Stimulated activated naive CD4-positive, alpha-beta T cell (primary cell): ENCODE measurements at regions not wholly inside any gene's neighbourhood (a gene's known extent, or its start where the extent isn't known, plus 50 kb on each side); places are given as distances from the start of the nearest gene placed in this dataset.
"Not testable (repeated sequence)": the region's sequence is repeated elsewhere in the genome, so short reads cannot be mapped to it uniquely, and the experiment has no call there.

Source experiments
- DNase-seq, 6 experiments: peaks; one replicate each; lab custom pipeline; 2025; lab: John Stamatoyannopoulos, UW

GRCh38 chr17:68097161-68097805, 61.7 kb downstream of the KPNA2 start:
- no peak for DNase-seq

DNA sequence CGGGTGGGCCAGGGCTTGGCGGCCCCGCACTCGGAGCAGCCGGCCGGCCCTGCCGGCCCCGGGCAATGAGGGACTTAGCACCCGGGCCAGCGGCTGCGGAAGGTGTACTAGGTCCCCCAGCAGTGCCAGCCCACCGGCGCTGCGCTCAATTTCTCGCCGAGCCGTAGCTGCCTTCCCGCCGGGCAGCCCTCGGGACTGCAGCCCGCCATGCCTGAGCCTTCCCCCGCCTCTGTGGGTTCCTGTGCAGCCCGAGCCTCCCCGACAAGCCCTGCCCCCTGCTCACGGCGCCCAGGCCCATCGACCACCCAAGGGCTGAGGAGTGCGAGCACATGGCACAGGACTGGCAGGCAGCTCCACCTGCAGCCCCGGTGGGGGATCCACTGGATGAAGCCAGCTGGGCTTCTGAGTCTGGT, 63.8 kb downstream of the KPNA2 start:
- not testable (repeated sequence) for DNase-seq

GRCh38 chr17:68100000-68100641, 64.6 kb downstream of the KPNA2 start:
- no peak for DNase-seq

GRCh38 chr17:68101075-68101986, 65.8 kb downstream of the KPNA2 start:
- peak; percentile 10 to 67 (median 52) for DNase-seq

DNA sequence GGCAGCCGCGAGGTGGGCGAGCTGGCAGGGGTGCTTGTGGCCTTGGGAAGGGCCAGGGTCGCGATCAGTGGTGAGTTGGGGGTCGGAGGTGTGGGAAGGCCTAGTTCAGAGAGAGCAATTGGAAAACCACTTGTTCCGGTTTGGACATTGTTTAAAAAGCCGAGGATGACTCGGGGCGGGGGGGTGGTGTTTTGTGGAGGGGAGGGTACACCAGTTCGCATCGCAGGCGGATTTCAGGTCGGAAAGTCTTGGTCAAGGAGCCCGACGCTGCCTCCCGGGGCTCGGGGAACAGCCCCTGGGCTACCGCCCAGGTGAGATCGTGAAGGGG, 66.4 kb downstream of the KPNA2 start:
- DNase-seq: no peak

GRCh38 chr17:68102318-68102758, 66.8 kb downstream of the KPNA2 start:
- peak in 5 of 6 experiments; percentile 8 to 48 (median 25) for DNase-seq

- no peak for DNase-seq
Observed at GRCh38 chr17:68103148-68103547, 67.6 kb downstream of the KPNA2 start.

DNA sequence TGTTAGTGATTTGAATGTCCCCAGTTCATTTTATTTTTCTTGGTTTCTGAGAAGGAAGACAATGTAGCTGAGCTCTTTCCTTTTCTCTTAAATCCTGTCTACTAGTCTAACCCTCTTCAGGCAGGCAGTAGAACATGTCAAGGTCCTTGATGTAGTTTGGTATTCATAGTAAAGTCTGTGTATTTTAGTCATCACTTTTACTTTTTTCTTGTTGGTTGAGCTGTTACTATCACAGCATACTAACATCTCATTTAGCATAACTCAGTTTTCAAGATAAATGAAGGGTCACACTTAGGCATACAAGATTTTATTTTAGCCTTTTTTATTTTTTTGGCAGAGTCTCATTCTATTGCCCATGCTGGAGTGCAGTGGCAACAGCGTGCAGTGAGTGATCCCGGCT, 70.5 kb downstream of the KPNA2 start:
- no peak for DNase-seq

DNA sequence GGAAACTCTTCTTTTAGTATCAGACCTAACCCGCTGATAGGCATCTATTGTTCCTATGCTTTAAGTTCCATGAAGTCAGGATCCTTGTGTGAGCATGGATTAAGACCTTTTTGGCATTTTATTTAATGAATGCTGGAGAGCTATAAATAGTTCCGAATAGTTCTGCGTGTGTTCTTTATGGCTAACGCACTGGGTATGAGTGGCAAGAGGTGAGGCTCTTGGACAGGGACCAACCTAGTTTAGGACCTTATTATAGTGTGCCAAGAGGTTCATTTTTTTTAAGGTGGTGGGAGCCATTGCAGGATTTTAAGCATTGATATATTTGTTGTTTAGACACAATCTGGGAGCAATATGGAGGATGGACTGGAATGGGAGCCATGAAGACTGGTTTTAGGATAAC, 71.8 kb downstream of the KPNA2 start:
- DNase-seq: no peak

GRCh38 chr17:68108313-68109000, 72.9 kb downstream of the KPNA2 start:
- no peak for DNase-seq

- not testable (repeated sequence) for DNase-seq
Observed at GRCh38 chr17:68109404-68109803, 73.9 kb downstream of the KPNA2 start.

- DNase-seq: not testable (repeated sequence)
Observed at GRCh38 chr17:68116211-68116610, 80.7 kb downstream of the KPNA2 start.

GRCh38 chr17:68122587-68122986, 87.1 kb downstream of the KPNA2 start:
- DNase-seq: no peak

DNA sequence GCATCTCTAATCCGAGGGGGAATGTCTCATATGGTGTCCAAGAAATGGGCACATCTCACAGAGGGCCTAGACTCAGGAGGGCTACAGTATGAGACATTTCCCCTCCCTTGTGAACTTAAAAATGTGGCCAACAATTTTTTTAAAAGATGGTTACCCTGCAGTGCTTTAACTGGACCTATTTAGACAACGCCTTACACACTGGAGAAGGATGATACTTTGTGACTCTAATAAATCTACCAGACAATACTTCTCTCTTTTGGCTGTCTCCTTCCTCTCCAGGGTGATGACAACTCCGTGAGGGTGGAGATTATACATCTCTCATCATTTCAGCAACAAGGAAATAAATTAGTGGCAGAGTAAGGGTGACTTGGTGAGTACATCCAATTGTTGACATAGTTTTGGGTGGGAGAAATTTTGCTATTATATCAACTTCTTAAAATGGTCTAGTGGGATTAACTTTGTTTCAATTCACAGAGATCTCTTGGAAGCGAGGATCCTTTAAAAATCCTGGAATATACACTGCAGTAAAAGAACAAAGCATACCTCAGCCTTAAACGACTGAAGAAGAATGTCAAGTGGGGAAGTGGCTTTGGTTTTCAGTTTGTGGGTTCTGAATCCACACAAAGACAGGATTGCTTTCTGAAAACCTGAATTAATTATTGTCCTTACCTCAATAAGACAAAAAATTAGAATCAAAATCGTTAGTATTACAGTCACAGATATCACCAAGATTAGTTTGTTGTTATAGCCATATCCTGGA, 89.8 kb downstream of the KPNA2 start:
- DNase-seq: no peak

GRCh38 chr17:68127914-68128313, 92.4 kb downstream of the KPNA2 start:
- no peak for DNase-seq

DNA sequence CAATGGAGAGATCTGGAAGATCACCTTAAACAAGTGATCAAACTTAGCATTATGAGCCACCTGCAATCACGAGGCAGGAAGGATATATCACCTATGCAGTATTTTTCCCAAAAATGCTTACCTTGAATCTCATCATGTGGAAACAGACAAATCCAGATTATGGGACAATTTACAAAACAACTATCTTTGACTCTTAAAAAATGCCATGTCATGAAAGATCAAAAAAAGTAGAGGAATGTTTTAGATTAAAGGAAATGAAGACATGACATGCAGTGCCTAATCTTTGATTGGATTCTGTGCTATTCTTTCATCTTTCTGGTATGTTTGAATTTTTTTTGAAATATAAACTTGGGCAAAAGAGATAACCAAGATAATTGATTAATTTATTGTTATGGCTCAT, 95.9 kb downstream of the KPNA2 start:
- no peak for DNase-seq

DNA sequence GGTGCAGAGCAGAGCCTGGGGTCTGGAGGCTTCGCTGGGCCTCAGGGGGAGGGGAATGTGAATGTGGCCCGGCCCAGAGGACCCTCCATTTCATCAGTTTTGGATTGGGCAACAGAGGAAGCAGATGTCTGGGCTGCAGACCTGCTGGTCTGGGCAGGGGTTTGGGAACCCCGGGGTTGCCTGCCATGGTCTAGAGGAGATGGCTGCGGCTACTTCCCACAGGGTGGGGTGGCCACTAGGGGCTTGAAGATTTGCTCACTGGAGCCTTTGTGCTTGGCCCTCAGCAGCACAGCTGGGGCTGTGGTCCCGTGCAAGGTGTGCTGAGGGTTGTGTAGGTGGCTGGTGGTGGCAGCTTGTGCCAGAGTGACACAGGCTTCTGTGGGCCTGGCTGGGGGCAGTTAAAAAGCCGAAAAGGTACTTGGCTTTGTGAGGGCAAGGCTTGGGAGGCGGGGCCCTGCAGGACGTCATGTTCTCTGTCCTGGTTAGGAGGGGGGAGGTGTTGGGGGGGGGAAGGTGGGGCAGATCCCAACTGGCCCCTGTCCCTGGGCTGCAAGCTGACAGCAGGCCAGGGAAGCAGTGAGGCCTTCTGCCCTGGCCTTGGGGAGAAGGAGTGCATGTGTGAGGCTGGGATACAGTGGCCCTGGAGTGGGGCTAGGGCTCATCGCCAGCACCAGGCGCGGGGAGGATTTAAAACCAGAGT, 98.0 kb downstream of the KPNA2 start:
- no peak for DNase-seq

DNA sequence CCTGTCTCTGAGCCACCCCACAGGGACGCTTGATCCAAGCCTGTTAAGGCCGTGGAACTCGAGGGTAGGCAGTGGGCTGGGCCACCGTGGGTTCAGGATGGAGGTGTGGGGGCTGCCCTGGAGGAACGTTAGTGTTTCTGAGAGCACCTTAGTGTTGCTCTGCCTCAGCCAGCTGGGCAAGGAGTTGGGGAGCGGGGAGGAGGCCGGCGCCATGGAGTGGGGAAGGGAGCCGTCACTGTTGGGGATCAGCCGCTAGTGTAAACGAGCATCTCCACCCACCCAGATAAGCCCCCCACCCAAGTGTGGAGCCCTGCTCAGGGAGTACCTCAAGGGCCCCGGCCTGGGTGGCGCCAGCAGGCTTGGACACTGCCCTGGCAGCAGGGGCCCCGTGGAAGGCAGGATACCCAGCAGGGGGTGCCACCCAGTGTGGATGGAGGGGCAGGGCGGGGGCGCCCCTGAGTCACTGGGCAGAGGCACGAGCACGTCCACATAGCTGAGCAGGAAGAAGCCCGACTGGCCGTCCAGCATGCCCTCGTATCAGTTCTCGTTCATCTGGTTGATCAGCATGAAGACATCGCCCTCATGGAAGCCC, 98.6 kb downstream of the KPNA2 start:
- no peak for DNase-seq

DNA sequence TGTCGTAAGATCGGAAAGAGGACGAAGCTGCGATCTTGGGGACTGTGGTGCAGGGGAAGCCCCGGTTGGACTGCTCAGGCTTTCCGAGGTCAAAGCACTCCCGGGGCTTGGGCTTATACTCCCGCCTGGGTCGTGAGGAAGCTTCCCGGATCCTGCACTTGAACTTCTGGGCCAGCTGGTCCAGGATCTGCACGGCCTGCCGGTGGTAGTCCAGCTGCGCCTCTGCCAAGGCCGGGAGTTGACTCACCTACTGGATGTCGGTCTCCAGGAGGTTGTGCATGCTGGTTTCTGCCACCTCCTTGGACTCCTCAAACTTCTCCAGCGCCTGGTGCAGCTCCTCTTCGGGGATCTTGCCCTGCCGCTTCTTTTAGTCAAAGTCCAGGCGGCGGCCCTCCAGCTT, 99.2 kb downstream of the KPNA2 start:
- DNase-seq: no peak

DNA sequence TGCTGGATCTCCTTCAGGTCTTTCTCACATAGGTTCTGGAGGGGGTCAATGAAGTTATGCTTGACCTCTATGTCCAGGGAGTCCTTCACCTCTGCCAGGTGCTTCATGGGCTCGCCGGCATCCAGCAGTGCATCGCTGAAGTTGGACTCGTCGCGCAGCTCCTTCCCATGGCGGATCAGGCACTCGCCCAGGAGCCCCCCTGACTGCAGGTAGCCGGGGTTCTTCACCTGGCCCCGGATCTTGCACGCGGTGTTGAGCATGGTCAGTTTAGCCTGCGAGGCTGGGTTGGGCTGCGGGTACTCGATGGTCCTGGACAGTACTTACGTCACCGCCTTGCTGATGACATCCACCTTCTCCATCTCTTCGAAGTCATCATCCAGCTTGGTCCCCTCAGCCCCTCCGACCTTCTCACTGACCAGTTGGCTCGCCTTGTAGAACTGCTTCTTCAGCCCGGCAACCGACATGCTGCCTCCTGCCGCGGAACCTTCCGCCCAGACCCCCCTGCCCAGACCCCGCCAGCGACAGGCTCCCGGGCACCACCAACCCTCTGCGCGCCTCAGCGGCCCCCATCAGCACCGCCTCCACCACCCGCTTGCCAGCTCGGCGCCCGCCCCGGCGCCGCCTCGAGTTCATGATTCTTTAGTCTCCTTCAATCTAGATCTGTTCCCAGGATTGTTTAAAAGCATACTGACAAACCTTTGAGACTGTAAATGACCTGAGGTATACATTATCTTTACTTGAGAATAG, 99.8 kb downstream of the KPNA2 start:
- no peak for DNase-seq
